Activated CD4-positive, alpha-beta T cell treated with anti-CD3 and anti-CD28 coated beads, Interleukin-10, Interleukin-2, amounts not matched to agents 100 ng/mL and 50 ng/mL, durations not matched to agents 16 hours and 8 hours (primary cell): ENCODE measurements at regions not wholly inside any gene's neighbourhood (a gene's known extent, or its start where the extent isn't known, plus 50 kb on each side); places are given as distances from the start of the nearest gene placed in this dataset.

Source experiments
- DNase-seq: peaks from one replicate; pipeline ENCODE4 v3.0.0-alpha.2; 2020

- DNase-seq: no peak
Measured at GRCh38 chr11:45471266-45471665, 185.1 kb upstream of the SYT13 start.

GRCh38 chr11:45470794-45471167 is 184.6 kb upstream of the SYT13 start:
- DNase-seq: no peak

- DNase-seq: no peak
Measured at GRCh38 chr11:45470151-45470793, 184.1 kb upstream of the SYT13 start.

- DNase-seq: no peak
Measured at GRCh38 chr11:45468267-45468856, 182.2 kb upstream of the SYT13 start.

GRCh38 chr11:45463541-45463940 is 177.4 kb upstream of the SYT13 start:
- DNase-seq: no peak

- no peak for DNase-seq
Measured at GRCh38 chr11:45461514-45461913, 175.4 kb upstream of the SYT13 start.

- no peak for DNase-seq
Measured at GRCh38 chr11:45459491-45459890, 173.3 kb upstream of the SYT13 start.

GRCh38 chr11:45458269-45458668 is 172.1 kb upstream of the SYT13 start:
- no peak for DNase-seq

GRCh38 chr11:45457649-45458048 is 171.5 kb upstream of the SYT13 start:
- DNase-seq: no peak

- no peak for DNase-seq
Measured at GRCh38 chr11:45456686-45457085, 170.5 kb upstream of the SYT13 start.

- no peak for DNase-seq
Measured at GRCh38 chr11:45455536-45455935, 169.4 kb upstream of the SYT13 start.

GRCh38 chr11:45454917-45455401 is 168.8 kb upstream of the SYT13 start:
- no peak for DNase-seq

GRCh38 chr11:45453721-45454120 is 167.6 kb upstream of the SYT13 start:
- DNase-seq: no peak

- no peak for DNase-seq
Measured at GRCh38 chr11:45451766-45452440, 165.8 kb upstream of the SYT13 start.

- no peak for DNase-seq
Measured at GRCh38 chr11:45450189-45450588, 164.0 kb upstream of the SYT13 start.

- no peak for DNase-seq
Measured at GRCh38 chr11:45449036-45449601, 163.0 kb upstream of the SYT13 start.

- no peak for DNase-seq
Measured at GRCh38 chr11:45448561-45448960, 162.4 kb upstream of the SYT13 start.

GRCh38 chr11:45446998-45447397 is 160.9 kb upstream of the SYT13 start:
- no peak for DNase-seq

- no peak for DNase-seq
Measured at GRCh38 chr11:45446434-45446833, 160.3 kb upstream of the SYT13 start.

- peak; percentile 12 for DNase-seq
Measured at GRCh38 chr11:45444796-45445195, 158.7 kb upstream of the SYT13 start.

- DNase-seq: no peak
Measured at GRCh38 chr11:45440111-45440510, 154.0 kb upstream of the SYT13 start.

GRCh38 chr11:45436966-45437365 is 150.8 kb upstream of the SYT13 start:
- no peak for DNase-seq

- DNase-seq: no peak
Measured at GRCh38 chr11:45436118-45436517, 150.0 kb upstream of the SYT13 start.

- DNase-seq: no peak
Measured at GRCh38 chr11:45435706-45436105, 149.6 kb upstream of the SYT13 start.
